ENCODE measurements at regions not wholly inside any gene's neighbourhood (a gene's known extent, or its start where the extent isn't known, plus 50 kb on each side); places are given as distances from the start of the nearest gene placed in this dataset.

- H3K4me3 ChIP-seq (ENCODE audit: low read depth, low read length): no peak overlapping the region
- DNase-seq (ENCODE audit: low read depth): no peak
- no peak for TF ChIP-seq CTCF (IDR thresholded peaks at IDR 0.05; ENCODE audit: insufficient read depth, low read depth, low read length)
Observed at GRCh38 chr11:116287866-116288265, 484.9 kb downstream of the BUD13 start.

- no peak for DNase-seq (ENCODE audit: low read depth)
- no peak overlapping the region for H3K4me3 ChIP-seq (ENCODE audit: low read depth, low read length)
- no peak for TF ChIP-seq CTCF (IDR thresholded peaks at IDR 0.05; ENCODE audit: insufficient read depth, low read depth, low read length)
Observed at GRCh38 chr11:116285026-116285425, 487.8 kb downstream of the BUD13 start.

DNA sequence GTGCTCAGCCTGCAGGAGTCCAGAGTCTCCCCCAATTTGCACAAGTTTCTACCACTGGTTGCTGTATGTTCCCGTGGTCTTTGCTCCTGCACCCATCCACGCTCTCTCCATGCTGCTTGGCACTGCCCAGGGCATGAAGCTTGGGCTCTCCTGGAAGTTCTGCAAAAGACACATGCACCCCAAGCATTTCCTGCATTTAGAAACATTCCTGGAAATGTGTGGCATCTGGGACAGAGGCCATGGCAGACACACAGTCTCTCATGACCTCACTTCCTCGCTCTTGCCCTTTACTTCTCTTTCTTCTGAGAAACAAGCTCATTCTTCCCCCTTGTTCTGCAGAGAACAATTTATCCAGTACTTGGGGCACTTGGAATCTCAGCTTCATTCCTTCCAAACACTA, 489.5 kb downstream of the BUD13 start:
- no peak overlapping the region for H3K4me3 ChIP-seq (ENCODE audit: low read depth, low read length)
- TF ChIP-seq CTCF (IDR thresholded peaks at IDR 0.05; ENCODE audit: insufficient read depth, low read depth, low read length): no peak
- no peak for DNase-seq (ENCODE audit: low read depth)

GRCh38 chr11:116282481-116282880, 490.3 kb downstream of the BUD13 start:
- TF ChIP-seq CTCF (IDR thresholded peaks at IDR 0.05; ENCODE audit: insufficient read depth, low read depth, low read length): no peak
- DNase-seq (ENCODE audit: low read depth): no peak
- H3K4me3 ChIP-seq (ENCODE audit: low read depth, low read length): no peak overlapping the region

- TF ChIP-seq CTCF (IDR thresholded peaks at IDR 0.05; ENCODE audit: insufficient read depth, low read depth, low read length): no peak
- no peak overlapping the region for H3K4me3 ChIP-seq (ENCODE audit: low read depth, low read length)
Observed at GRCh38 chr11:116281173-116282160, 491.3 kb downstream of the BUD13 start.

GRCh38 chr11:116279511-116279910, 493.3 kb downstream of the BUD13 start:
- H3K4me3 ChIP-seq (ENCODE audit: low read depth, low read length): no peak overlapping the region
- TF ChIP-seq CTCF (IDR thresholded peaks at IDR 0.05; ENCODE audit: insufficient read depth, low read depth, low read length): no peak
- no peak for DNase-seq (ENCODE audit: low read depth)

More at GRCh38 chr11:116281173-116282160, 491.3 kb downstream of the BUD13 start:
- no peak for DNase-seq (ENCODE audit: low read depth)
